IPS-15b (cell line): ENCODE measurements at regions not wholly inside any gene's neighbourhood (a gene's known extent, or its start where the extent isn't known, plus 50 kb on each side); places are given as distances from the start of the nearest gene placed in this dataset.

Experiments used
- H3K27me3 ChIP-seq: one replicate; pipeline ENCODE4 v1.6.1; 2013; ENCODE audit warnings: low read length; ENCODE audit not compliant: control insufficient read depth, insufficient read depth
- H3K36me3 ChIP-seq: one replicate; pipeline ENCODE4 v1.6.1; 2013; ENCODE audit warnings: low read length; ENCODE audit not compliant: control insufficient read depth, insufficient read depth
- H3K4me1 ChIP-seq: one replicate; pipeline ENCODE4 v1.6.1; 2013; ENCODE audit warnings: mild to moderate bottlenecking, low read length; ENCODE audit not compliant: control insufficient read depth, insufficient read depth
- H3K4me3 ChIP-seq: one replicate; pipeline ENCODE4 v1.5.1; 2013; ENCODE audit warnings: low read depth, low read length
- H3K9ac ChIP-seq: one replicate; pipeline ENCODE4 v1.6.1; 2013; ENCODE audit warnings: low read depth, mild to moderate bottlenecking, low read length
- H3K9me3 ChIP-seq: one replicate; pipeline ENCODE4 v1.6.1; 2013; ENCODE audit warnings: mild to moderate bottlenecking, low read length; ENCODE audit not compliant: control insufficient read depth, insufficient read depth

GRCh38 chr4:136811496-136812077 lies 720.7 kb downstream of the PCDH18 start:
- Histone ChIP-seq H3K4me3 (no peak overlapping the region), H3K4me1 (no peaks in the 10 kb centered on the region), H3K36me3 (no peaks in the 10 kb centered on the region), H3K9ac (no peak overlapping the region), H3K9me3 (peaks cover 3% of the 10 kb centered on the region), H3K27me3 (no peaks in the 10 kb centered on the region)

GRCh38 chr4:136810626-136811025 lies 721.7 kb downstream of the PCDH18 start:
- no peak overlapping the region for H3K9ac ChIP-seq
- no peaks in the 10 kb centered on the region for H3K4me1 ChIP-seq
- H3K27me3 ChIP-seq, result no peaks in the 10 kb centered on the region
- H3K9me3 ChIP-seq, result peaks cover 8% of the 10 kb centered on the region
- no peak overlapping the region for H3K4me3 ChIP-seq
- H3K36me3 ChIP-seq, result no peaks in the 10 kb centered on the region

GRCh38 chr4:136806844-136807243 lies 725.5 kb downstream of the PCDH18 start:
- no peak overlapping the region for H3K4me3 ChIP-seq
- no peaks in the 10 kb centered on the region for H3K36me3 ChIP-seq
- no peaks in the 10 kb centered on the region for H3K4me1 ChIP-seq
- H3K9ac ChIP-seq, result no peak overlapping the region
- H3K27me3 ChIP-seq, result no peaks in the 10 kb centered on the region
- peaks cover 8% of the 10 kb centered on the region for H3K9me3 ChIP-seq

- Histone ChIP-seq H3K9me3 (peaks cover 8% of the 10 kb centered on the region), H3K9ac (no peak overlapping the region), H3K4me3 (no peak overlapping the region), H3K4me1 (no peaks in the 10 kb centered on the region), H3K36me3 (no peaks in the 10 kb centered on the region), H3K27me3 (no peaks in the 10 kb centered on the region)
Observed at GRCh38 chr4:136805617-136806016, 726.7 kb downstream of the PCDH18 start.

- Histone ChIP-seq H3K4me1 (no peaks in the 10 kb centered on the region), H3K9ac (no peak overlapping the region), H3K9me3 (peaks cover 8% of the 10 kb centered on the region)
Observed at GRCh38 chr4:136803433-136803832, 728.9 kb downstream of the PCDH18 start.

GRCh38 chr4:136800248-136800647 lies 732.0 kb downstream of the PCDH18 start:
- peaks cover 8% of the 10 kb centered on the region for H3K4me1 ChIP-seq
- H3K36me3 ChIP-seq, result no peaks in the 10 kb centered on the region
- H3K9ac ChIP-seq, result no peak overlapping the region

More at GRCh38 chr4:136803433-136803832, 728.9 kb downstream of the PCDH18 start:
- Histone ChIP-seq H3K27me3 (no peaks in the 10 kb centered on the region), H3K4me3 (no peak overlapping the region), H3K36me3 (no peaks in the 10 kb centered on the region)

GRCh38 chr4:136796953-136797352 lies 735.3 kb downstream of the PCDH18 start:
- Histone ChIP-seq H3K9ac (peak overlapping the region; percentile 38), H3K4me1 (peaks cover 8% of the 10 kb centered on the region), H3K9me3 (no peaks in the 10 kb centered on the region), H3K4me3 (no peak overlapping the region), H3K36me3 (no peaks in the 10 kb centered on the region), H3K27me3 (no peaks in the 10 kb centered on the region)

More at GRCh38 chr4:136800248-136800647, 732.0 kb downstream of the PCDH18 start:
- Histone ChIP-seq H3K4me3 (no peak overlapping the region), H3K27me3 (no peaks in the 10 kb centered on the region), H3K9me3 (no peaks in the 10 kb centered on the region)

- Histone ChIP-seq H3K27me3 (no peaks in the 10 kb centered on the region), H3K36me3 (no peaks in the 10 kb centered on the region), H3K4me3 (no peak overlapping the region), H3K9me3 (no peaks in the 10 kb centered on the region), H3K9ac (no peak overlapping the region), H3K4me1 (peaks cover 8% of the 10 kb centered on the region)
Observed at GRCh38 chr4:136793848-136794247, 738.4 kb downstream of the PCDH18 start.

- Histone ChIP-seq H3K4me3 (no peak overlapping the region), H3K27me3 (no peaks in the 10 kb centered on the region), H3K36me3 (no peaks in the 10 kb centered on the region), H3K9ac (no peak overlapping the region), H3K4me1 (no peaks in the 10 kb centered on the region), H3K9me3 (no peaks in the 10 kb centered on the region)
Observed at GRCh38 chr4:136784326-136784725, 748.0 kb downstream of the PCDH18 start.

- Histone ChIP-seq H3K27me3 (no peaks in the 10 kb centered on the region), H3K4me1 (no peaks in the 10 kb centered on the region), H3K36me3 (no peaks in the 10 kb centered on the region), H3K9me3 (no peaks in the 10 kb centered on the region), H3K4me3 (no peak overlapping the region), H3K9ac (no peak overlapping the region)
Observed at GRCh38 chr4:136769717-136770116, 762.6 kb downstream of the PCDH18 start.

GRCh38 chr4:136768925-136769275 lies 763.4 kb downstream of the PCDH18 start:
- Histone ChIP-seq H3K36me3 (no peaks in the 10 kb centered on the region), H3K9me3 (no peaks in the 10 kb centered on the region), H3K4me1 (no peaks in the 10 kb centered on the region), H3K9ac (no peak overlapping the region), H3K4me3 (no peak overlapping the region), H3K27me3 (no peaks in the 10 kb centered on the region)

- Histone ChIP-seq H3K4me1 (no peaks in the 10 kb centered on the region), H3K9me3 (no peaks in the 10 kb centered on the region), H3K9ac (no peak overlapping the region), H3K4me3 (no peak overlapping the region), H3K27me3 (no peaks in the 10 kb centered on the region), H3K36me3 (no peaks in the 10 kb centered on the region)
Observed at GRCh38 chr4:136768213-136768924, 763.9 kb downstream of the PCDH18 start.
